Activated CD8-positive, alpha-beta T cell treated with anti-CD3 and anti-CD28 coated beads for 36 hours (primary cell): ENCODE measurements at regions not wholly inside any gene's neighbourhood (a gene's known extent, or its start where the extent isn't known, plus 50 kb on each side); places are given as distances from the start of the nearest gene placed in this dataset.

Experiments used
- ATAC-seq: fragments of 200-7000 bp; cut with Tn5 transposase; one replicate; pipeline ENCODE4 v1.10.0; 2021; ENCODE audit warnings: mild to moderate bottlenecking, moderate library complexity
- CTCF ChIA-PET: fragments of 350-600 bp; sonication (Branson Sonifier 250); formaldehyde crosslinking; loops from one replicate; lab custom pipeline; 2021; ENCODE audit warnings: antibody characterized with exemption; lab: Charles Lee
- POLR2A ChIA-PET: fragments of 350-600 bp; sonication (Branson Sonifier 250); formaldehyde crosslinking; loops from one replicate; lab custom pipeline; 2021; ENCODE audit warnings: antibody characterized with exemption; lab: Charles Lee
- DNase-seq: peaks from one replicate; pipeline ENCODE4 v3.0.0-alpha.2; 2020
- H3K27ac Mint-ChIP-seq: one replicate; pipeline ENCODE4 v1.8.0; 2021; ENCODE audit warnings: mild to moderate bottlenecking, mixed read lengths
- H3K27me3 Mint-ChIP-seq: one replicate; pipeline ENCODE4 v1.8.0; 2021; ENCODE audit warnings: mixed read lengths
- H3K36me3 Mint-ChIP-seq: one replicate; pipeline ENCODE4 v1.8.0; 2021; ENCODE audit warnings: low read depth, mixed read lengths
- H3K4me1 Mint-ChIP-seq: one replicate; pipeline ENCODE4 v1.8.0; 2021; ENCODE audit warnings: low read depth, mixed read lengths
- H3K4me3 Mint-ChIP-seq: one replicate; pipeline ENCODE4 v1.8.0; 2021; ENCODE audit warnings: mild to moderate bottlenecking, moderate library complexity, mixed read lengths
- H3K9me3 Mint-ChIP-seq: one replicate; pipeline ENCODE4 v1.8.0; 2021; ENCODE audit warnings: mixed read lengths
- CTCF ChIP-seq: fragments of 200-600 bp; IDR thresholded peaks from one replicate; pipeline ENCODE4 v1.8.0; 2022; ENCODE audit warnings: antibody characterized with exemption, mild to moderate bottlenecking
- intact Hi-C: fragments of 100-400 bp; cut with micrococcal nuclease; formaldehyde crosslinking; loops from one replicate; pipeline ENCODE4 v1.10.0; 2022

- intact Hi-C loops = no loop called here
- H3K36me3 Mint-ChIP-seq = no peaks in the 10 kb centered on the region
- H3K4me1 Mint-ChIP-seq = no peaks in the 10 kb centered on the region
- no peak overlapping the region for H3K4me3 Mint-ChIP-seq
- DNase-seq (no peak), ATAC-seq (no peak)
- no peak for TF ChIP-seq CTCF
- ChIA-PET CTCF (no interaction called here), POLR2A (no interaction called here)
- no peak overlapping the region for H3K27ac Mint-ChIP-seq
- no peaks in the 10 kb centered on the region for H3K9me3 Mint-ChIP-seq
- H3K27me3 Mint-ChIP-seq = peaks cover 2% of the 10 kb centered on the region
These were observed 102.6 kb downstream of the MRPL14 start for GRCh38 chr6:44024574-44025219.

GRCh38 chr6:44023586-44024454 lies 103.4 kb downstream of the MRPL14 start:
- DNase-seq (no peak), ATAC-seq (no peak)
- no peaks in the 10 kb centered on the region for H3K36me3 Mint-ChIP-seq
- intact Hi-C loops = no loop called here
- ChIA-PET CTCF (no interaction called here), POLR2A (no interaction called here)
- H3K4me3 Mint-ChIP-seq = no peak overlapping the region
- no peaks in the 10 kb centered on the region for H3K9me3 Mint-ChIP-seq
- H3K27ac Mint-ChIP-seq = no peak overlapping the region
- no peaks in the 10 kb centered on the region for H3K4me1 Mint-ChIP-seq
- peaks cover 2% of the 10 kb centered on the region for H3K27me3 Mint-ChIP-seq
- TF ChIP-seq CTCF = no peak

GRCh38 chr6:44022671-44023352 lies 104.4 kb downstream of the MRPL14 start:
- intact Hi-C loops = no loop called here
- ATAC-seq (no peak), DNase-seq (no peak)
- ChIA-PET POLR2A (interaction anchor here (0.6 kb wide), 1 partner anchor 16 kb away, joined by 3 read pairs; no protein-coding TSS in a partner anchor), CTCF (interaction anchor here (0.9 kb wide), 1 partner anchor 58 kb away, joined by 3 read pairs; no protein-coding TSS in a partner anchor)
- Mint-ChIP-seq H3K36me3 (no peaks in the 10 kb centered on the region), H3K27me3 (peaks cover 1% of the 10 kb centered on the region), H3K4me3 (no peak overlapping the region), H3K27ac (no peak overlapping the region), H3K4me1 (no peaks in the 10 kb centered on the region), H3K9me3 (no peaks in the 10 kb centered on the region)
- no peak for TF ChIP-seq CTCF

GRCh38 chr6:44022296-44022661 lies 105.0 kb downstream of the MRPL14 start:
- Mint-ChIP-seq H3K36me3 (no peaks in the 10 kb centered on the region), H3K27ac (no peak overlapping the region), H3K9me3 (no peaks in the 10 kb centered on the region), H3K27me3 (peaks cover 1% of the 10 kb centered on the region), H3K4me3 (no peak overlapping the region), H3K4me1 (no peaks in the 10 kb centered on the region)
- ChIA-PET POLR2A (no interaction called here), CTCF (interaction anchor here (0.9 kb wide), 1 partner anchor 59 kb away, joined by 3 read pairs; no protein-coding TSS in a partner anchor)
- intact Hi-C loops = no loop called here
- DNase-seq (no peak), ATAC-seq (no peak)
- TF ChIP-seq CTCF = no peak
